GM18873 (cell line): ENCODE measurements at regions not wholly inside any gene's neighbourhood (a gene's known extent, or its start where the extent isn't known, plus 50 kb on each side); places are given as distances from the start of the nearest gene placed in this dataset.

Experiments used
- ATAC-seq: cut with Tn5 transposase; IDR thresholded peaks from one replicate; pipeline ENCODE4 v1.9.1; 2021; ENCODE audit warnings: mild to moderate bottlenecking, moderate library complexity, moderate number of reproducible peaks; ENCODE audit not compliant: unreplicated experiment, low FRiP score

DNA sequence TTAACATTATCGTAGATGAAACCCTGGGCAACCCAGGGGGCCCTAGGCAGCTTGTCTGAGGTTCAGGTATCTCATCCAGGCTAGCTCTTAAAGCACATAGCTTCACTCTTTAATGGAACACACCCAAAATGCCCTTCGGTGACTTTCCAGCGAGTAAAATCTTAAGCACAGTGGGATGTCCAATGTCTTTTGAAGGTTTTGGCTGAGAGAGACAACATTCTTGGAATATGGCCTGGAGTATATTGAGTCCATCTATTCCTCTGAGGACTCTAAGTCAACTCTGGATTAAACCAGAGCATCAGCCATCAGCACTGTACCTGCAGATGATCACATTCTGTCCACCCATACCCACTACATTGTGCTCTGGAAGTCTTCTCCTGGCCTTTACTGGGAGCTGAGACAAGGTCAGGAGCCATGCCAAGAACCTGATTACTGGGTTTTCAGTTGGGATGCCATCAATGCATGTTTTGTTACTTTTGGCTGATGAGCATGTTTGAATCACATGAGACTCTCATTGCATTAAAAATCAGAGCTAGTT lies 63.4 kb upstream of the CDH11 start:
- no peak for ATAC-seq

DNA sequence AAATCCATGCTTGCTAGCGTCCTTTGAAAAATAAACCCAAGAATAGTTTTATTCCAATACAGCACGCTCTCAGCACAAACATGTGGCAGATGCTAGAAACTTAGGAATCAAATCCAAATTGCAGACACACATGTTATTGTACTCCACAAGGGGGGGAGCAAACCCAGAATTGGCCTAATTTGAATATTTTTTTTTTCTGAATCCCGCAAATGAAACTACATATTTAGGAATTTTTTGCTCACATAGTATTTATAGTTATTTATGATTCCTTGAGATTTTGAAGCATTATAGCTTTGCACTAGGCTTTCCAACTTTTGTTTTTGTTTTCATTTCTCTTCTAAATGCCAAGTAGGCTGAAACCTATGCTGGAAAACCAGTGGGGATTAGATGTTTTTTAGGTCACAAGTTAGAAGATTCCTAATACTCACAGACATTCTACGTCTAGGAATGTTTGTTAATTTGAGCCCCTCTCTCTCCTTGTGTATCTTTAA lies 59.3 kb upstream of the CDH11 start:
- no peak for ATAC-seq

DNA sequence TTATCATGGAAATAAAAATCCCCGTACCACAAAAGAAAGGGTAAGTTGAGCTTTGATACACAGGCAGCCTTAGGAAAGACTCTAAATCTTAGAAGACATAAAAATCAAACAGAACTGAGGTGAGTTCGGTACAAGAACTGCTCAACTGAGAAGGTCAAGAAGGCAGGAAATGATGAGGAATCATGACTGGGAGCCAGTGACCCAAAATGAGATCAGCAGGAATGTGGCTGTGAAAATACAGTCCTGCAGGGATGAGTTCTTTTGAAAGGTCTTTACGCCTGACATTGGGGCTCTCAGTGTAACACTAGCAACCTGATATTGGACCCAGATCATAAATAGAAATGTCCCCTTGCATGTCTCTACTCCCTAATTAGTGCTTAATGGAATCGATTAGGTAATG lies 56.3 kb upstream of the CDH11 start:
- ATAC-seq = no peak

DNA sequence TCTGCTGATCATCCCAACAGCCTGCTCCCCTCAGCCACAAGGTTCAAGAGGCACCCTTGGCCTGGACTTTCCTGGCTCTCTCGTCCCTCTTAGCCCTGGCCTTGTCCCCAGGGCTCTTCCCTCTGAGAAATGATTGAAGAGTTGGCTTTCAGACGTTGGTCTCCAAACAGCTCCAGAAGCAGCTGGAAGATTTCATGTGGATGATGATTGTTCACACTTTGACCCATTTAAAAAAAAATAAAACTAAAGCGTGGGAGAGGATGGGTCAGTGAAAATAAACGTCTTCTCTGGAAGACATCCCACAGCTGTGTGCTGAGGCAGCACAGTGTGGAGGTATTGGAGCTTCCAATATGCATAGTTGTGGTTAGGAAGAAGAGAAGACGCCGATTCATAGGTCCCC lies 54.7 kb upstream of the CDH11 start:
- no peak for ATAC-seq

DNA sequence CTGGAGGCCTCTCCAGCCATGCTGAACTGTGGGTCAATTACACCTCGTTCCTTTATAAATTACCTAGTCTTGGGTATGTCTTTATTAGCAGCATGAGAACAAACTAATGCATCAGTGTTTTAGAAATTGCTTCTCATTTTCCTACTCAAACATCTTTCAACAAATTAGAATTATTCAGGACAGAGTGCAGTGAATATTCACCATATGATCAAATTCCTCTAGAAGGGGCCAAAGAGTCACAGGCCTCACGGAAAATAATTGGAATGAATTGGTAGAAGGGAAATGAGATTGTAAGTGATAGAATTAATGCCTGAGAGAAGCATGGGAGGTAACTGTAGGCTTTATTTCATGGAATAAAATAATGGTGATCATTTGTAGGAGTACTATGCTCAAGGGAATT lies 50.5 kb upstream of the CDH11 start:
- no peak for ATAC-seq
